ENCODE measurements at regions not wholly inside any gene's neighbourhood (a gene's known extent, or its start where the extent isn't known, plus 50 kb on each side); places are given as distances from the start of the nearest gene placed in this dataset.

DNA sequence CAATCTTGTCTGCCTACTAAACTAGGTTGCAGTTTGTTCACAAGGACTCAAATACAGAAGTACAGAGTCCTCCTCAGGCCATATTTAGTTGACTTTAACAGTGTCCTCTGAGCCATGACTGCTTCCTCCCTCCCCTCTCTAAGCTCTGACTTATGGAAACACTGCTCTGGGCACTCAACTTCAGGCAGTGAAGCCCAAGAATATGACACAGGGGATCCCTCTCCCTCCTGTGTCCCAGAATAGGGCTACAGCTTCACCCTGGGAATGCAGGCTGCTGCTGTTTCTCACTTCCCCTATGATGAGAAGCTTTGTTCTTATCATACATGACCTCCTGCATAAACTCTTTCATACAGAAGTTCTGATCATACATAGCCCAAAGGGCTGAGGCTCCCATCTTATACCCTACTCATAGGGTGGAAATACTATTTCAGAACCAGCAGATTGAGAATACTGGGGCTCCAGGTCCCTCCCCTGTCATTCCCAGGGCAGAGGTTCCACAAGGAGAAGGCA, 97.3 kb upstream of the UST start:
- Histone ChIP-seq H3K36me3 (no peaks in the 10 kb centered on the region), H3K4me1 (peaks cover 0 to 17% of the 10 kb centered on the region in 2 donors), H3K27ac (no peak overlapping the region), H3K27me3 (no peaks in the 10 kb centered on the region), H3K9me3 (no peaks in the 10 kb centered on the region), H3K4me3 (no peak overlapping the region)
- no peak for TF ChIP-seq CTCF (IDR thresholded peaks at IDR 0.05)
- DNase-seq (ENCODE audit: low spot score in 2 of 2) = no peak
- intact Hi-C loops (cut with DNase I) = no loop called here

DNA sequence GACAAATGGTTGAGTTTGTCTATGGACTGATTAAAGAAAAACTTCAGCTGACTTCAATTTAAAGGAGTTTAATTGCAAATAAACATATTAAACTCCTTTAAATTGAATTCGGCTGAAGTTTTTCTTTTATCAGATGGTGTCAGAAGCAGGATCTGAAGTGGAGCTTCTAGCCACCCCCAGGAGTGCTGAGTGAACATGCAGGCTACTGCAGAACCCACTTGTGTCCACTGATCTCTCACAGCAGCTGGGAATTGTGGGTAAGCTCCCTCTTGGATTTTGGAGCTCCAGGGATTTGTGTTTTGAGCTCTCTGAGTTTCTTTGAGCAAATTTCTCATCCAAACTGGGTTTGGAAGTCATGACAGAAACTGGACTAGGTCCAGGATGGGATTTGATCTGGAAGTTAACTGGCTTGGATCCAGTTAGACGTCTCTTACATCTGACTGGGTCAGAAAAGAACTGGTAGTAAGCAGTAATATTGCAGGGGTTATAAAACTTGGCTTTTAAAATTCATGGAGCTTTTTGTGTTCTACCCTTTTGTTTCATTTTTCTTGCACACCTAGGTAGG, 95.8 kb upstream of the UST start:
- TF ChIP-seq CTCF (IDR thresholded peaks at IDR 0.05) = no peak
- H3K9me3 ChIP-seq = no peaks in the 10 kb centered on the region
- H3K27ac ChIP-seq = peak overlapping the region; percentile 37 to 64
- intact Hi-C loops (cut with DNase I) = loop anchor here (5.0 kb wide), 1 partner anchor 96 kb away; the partner anchor contains the start of gene UST
- DNase-seq (ENCODE audit: low spot score in 2 of 2) = no peak
- peaks cover 0 to 17% of the 10 kb centered on the region in 2 donors for H3K4me1 ChIP-seq
- no peak overlapping the region for H3K4me3 ChIP-seq
- no peaks in the 10 kb centered on the region for H3K36me3 ChIP-seq
- no peaks in the 10 kb centered on the region for H3K27me3 ChIP-seq

DNA sequence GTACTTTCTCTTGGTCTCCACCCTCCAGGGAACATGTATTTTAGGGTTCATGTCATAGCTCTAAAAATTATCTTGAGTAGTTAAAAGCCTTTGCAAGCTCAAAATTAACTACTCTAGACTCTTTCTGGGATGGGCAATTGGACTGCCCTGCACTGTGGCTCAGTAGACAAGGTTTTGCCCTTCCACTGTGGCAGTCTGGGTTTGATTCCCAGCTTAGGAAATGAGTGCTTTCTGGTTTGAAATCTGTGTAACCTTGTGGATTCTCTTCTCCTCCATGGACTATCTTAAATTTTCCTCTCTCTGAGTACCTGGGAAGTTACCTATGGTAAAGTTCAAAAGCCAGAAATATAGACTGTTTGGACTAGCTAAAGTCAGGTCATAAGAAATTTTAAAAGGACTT, 94.6 kb upstream of the UST start:
- Histone ChIP-seq H3K4me1 (peaks cover 0 to 23% of the 10 kb centered on the region in 2 donors), H3K4me3 (no peak overlapping the region), H3K36me3 (no peaks in the 10 kb centered on the region), H3K9me3 (no peaks in the 10 kb centered on the region), H3K27me3 (no peaks in the 10 kb centered on the region), H3K27ac (peak overlapping the region; percentile 37 to 64)
- intact Hi-C loops (cut with DNase I) = loop anchor here (5.0 kb wide), 1 partner anchor 95 kb away; the partner anchor contains the start of gene UST
- TF ChIP-seq CTCF (IDR thresholded peaks at IDR 0.05) = no peak
- no peak for DNase-seq (ENCODE audit: low spot score in 2 of 2)

- DNase-seq (ENCODE audit: low spot score in 2 of 2) = no peak
- intact Hi-C loops (cut with DNase I) = loop anchor here (5.0 kb wide), 1 partner anchor 94 kb away; the partner anchor contains the start of gene UST
- peaks cover 0 to 26% of the 10 kb centered on the region in 2 donors for H3K4me1 ChIP-seq
- H3K27me3 ChIP-seq = no peaks in the 10 kb centered on the region
- H3K27ac ChIP-seq = peak overlapping the region in 1 of 2 donors; percentile 24
- no peaks in the 10 kb centered on the region for H3K9me3 ChIP-seq
- H3K36me3 ChIP-seq = no peaks in the 10 kb centered on the region
- no peak overlapping the region for H3K4me3 ChIP-seq
- TF ChIP-seq CTCF (IDR thresholded peaks at IDR 0.05) = no peak
Observed at GRCh38 chr6:148653138-148653776, 93.6 kb upstream of the UST start.

- H3K4me1 ChIP-seq = peaks cover 0 to 14% of the 10 kb centered on the region in 2 donors
- intact Hi-C loops (cut with DNase I) = no loop called here
- H3K36me3 ChIP-seq = no peaks in the 10 kb centered on the region
- no peak for TF ChIP-seq CTCF (IDR thresholded peaks at IDR 0.05)
- H3K27me3 ChIP-seq = no peaks in the 10 kb centered on the region
- peak overlapping the region; percentile 68 to 83 for H3K27ac ChIP-seq
- DNase-seq (ENCODE audit: low spot score in 2 of 2) = peak; percentile 17 to 89
- H3K9me3 ChIP-seq = peaks cover 0 to 6% of the 10 kb centered on the region in 2 donors
- H3K4me3 ChIP-seq = no peak overlapping the region
Observed at GRCh38 chr6:148657048-148657447, 89.8 kb upstream of the UST start.

Measured in ascending aorta (tissue), 2 donors.